SH-SY5Y (cell line): ENCODE measurements at regions not wholly inside any gene's neighbourhood (a gene's known extent, or its start where the extent isn't known, plus 50 kb on each side); places are given as distances from the start of the nearest gene placed in this dataset.

ENCODE experiments used
- GATA2 ChIP-seq: IDR thresholded peaks from 2 replicates; pipeline ENCODE4 v1.6.1; 2011; ENCODE audit warnings: mild to moderate bottlenecking, low read depth, low read length
- GATA3 ChIP-seq: IDR thresholded peaks from 2 replicates; pipeline ENCODE4 v1.6.1; 2011; ENCODE audit warnings: low read depth, mild to moderate bottlenecking, low read length, moderate library complexity

- TF ChIP-seq GATA3 (no peak), GATA2 (no peak)
Observed at GRCh38 chr16:6797223-6797622, 535.4 kb upstream of the RBFOX1 start.

GRCh38 chr16:6777624-6778023, 555.0 kb upstream of the RBFOX1 start:
- TF ChIP-seq GATA3 (no peak), GATA2 (no peak)

- no peak for TF ChIP-seq GATA2
- no peak for TF ChIP-seq GATA3
Observed at GRCh38 chr16:6775712-6776111, 556.9 kb upstream of the RBFOX1 start.

- TF ChIP-seq GATA2 (no peak), GATA3 (no peak)
Observed at GRCh38 chr16:6771956-6772355, 560.7 kb upstream of the RBFOX1 start.

- TF ChIP-seq GATA2 = no peak
- no peak for TF ChIP-seq GATA3
Observed at GRCh38 chr16:6753553-6753952, 579.1 kb upstream of the RBFOX1 start.

- TF ChIP-seq GATA3 (no peak), GATA2 (no peak)
Observed at GRCh38 chr16:6751191-6751590, 581.5 kb upstream of the RBFOX1 start.

- TF ChIP-seq GATA3 = no peak
- no peak for TF ChIP-seq GATA2
Observed at GRCh38 chr16:6749698-6750097, 582.9 kb upstream of the RBFOX1 start.

- TF ChIP-seq GATA2 (no peak), GATA3 (no peak)
Observed at GRCh38 chr16:6735631-6736030, 597.0 kb upstream of the RBFOX1 start.

GRCh38 chr16:6732166-6732565, 600.5 kb upstream of the RBFOX1 start:
- TF ChIP-seq GATA3 = no peak
- TF ChIP-seq GATA2 = no peak

GRCh38 chr16:6728381-6728780, 604.3 kb upstream of the RBFOX1 start:
- TF ChIP-seq GATA2 (no peak), GATA3 (no peak)

- TF ChIP-seq GATA3 = no peak
- TF ChIP-seq GATA2 = no peak
Observed at GRCh38 chr16:6726621-6727020, 606.0 kb upstream of the RBFOX1 start.

GRCh38 chr16:6725634-6726331, 606.9 kb upstream of the RBFOX1 start:
- TF ChIP-seq GATA2 (no peak), GATA3 (no peak)

GRCh38 chr16:6722786-6723185, 609.9 kb upstream of the RBFOX1 start:
- TF ChIP-seq GATA3 (no peak), GATA2 (no peak)

- no peak for TF ChIP-seq GATA3
- no peak for TF ChIP-seq GATA2
Observed at GRCh38 chr16:6714510-6714909, 618.1 kb upstream of the RBFOX1 start.

GRCh38 chr16:6709736-6710135, 622.9 kb upstream of the RBFOX1 start:
- TF ChIP-seq GATA2 = no peak
- no peak for TF ChIP-seq GATA3

GRCh38 chr16:6708576-6709215, 623.9 kb upstream of the RBFOX1 start:
- TF ChIP-seq GATA2 (no peak), GATA3 (no peak)
